ENCODE measurements at regions not wholly inside any gene's neighbourhood (a gene's known extent, or its start where the extent isn't known, plus 50 kb on each side); places are given as distances from the start of the nearest gene placed in this dataset.

GRCh38 chr14:55946231-55946630, 172.0 kb upstream of the PELI2 start:
- peaks cover 2% of the 10 kb centered on the region for H3K27me3 ChIP-seq (ENCODE audit: control insufficient read depth, insufficient read depth, low read length)
- no peak for DNase-seq (ENCODE audit: low read depth, low spot score)
- H3K27ac ChIP-seq (ENCODE audit: low read depth, low read length): no peak overlapping the region
- H3K4me3 ChIP-seq (ENCODE audit: low read depth, low read length): no peak overlapping the region
- TF ChIP-seq CTCF (IDR thresholded peaks at IDR 0.05; ENCODE audit: low read depth, low read length): no peak
- ChIA-PET CTCF (no interaction called here), POLR2A (no interaction called here)
- no peaks in the 10 kb centered on the region for H3K9me3 ChIP-seq (ENCODE audit: control insufficient read depth, insufficient read depth, low read length)

- POLR2A ChIA-PET: no interaction called here
- CTCF ChIA-PET: no interaction called here
- no peak for DNase-seq (ENCODE audit: low read depth, low spot score)
- Histone ChIP-seq H3K9me3 (ENCODE audit: control insufficient read depth, insufficient read depth, low read length) (no peaks in the 10 kb centered on the region), H3K4me3 (ENCODE audit: low read depth, low read length) (no peak overlapping the region), H3K27me3 (ENCODE audit: control insufficient read depth, insufficient read depth, low read length) (peaks cover under 1% of the 10 kb centered on the region), H3K27ac (ENCODE audit: low read depth, low read length) (no peak overlapping the region)
- TF ChIP-seq CTCF (IDR thresholded peaks at IDR 0.05; ENCODE audit: low read depth, low read length): no peak
Measured at GRCh38 chr14:55948399-55948798, 169.8 kb upstream of the PELI2 start.

- Histone ChIP-seq H3K27ac (ENCODE audit: low read depth, low read length) (no peak overlapping the region), H3K9me3 (ENCODE audit: control insufficient read depth, insufficient read depth, low read length) (no peaks in the 10 kb centered on the region), H3K27me3 (ENCODE audit: control insufficient read depth, insufficient read depth, low read length) (peaks cover 4% of the 10 kb centered on the region), H3K4me3 (ENCODE audit: low read depth, low read length) (no peak overlapping the region)
- no peak for TF ChIP-seq CTCF (IDR thresholded peaks at IDR 0.05; ENCODE audit: low read depth, low read length)
- POLR2A ChIA-PET: no interaction called here
- no peak for DNase-seq (ENCODE audit: low read depth, low spot score)
- CTCF ChIA-PET: no interaction called here
Measured at GRCh38 chr14:55949708-55950107, 168.5 kb upstream of the PELI2 start.

GRCh38 chr14:55950135-55950534, 168.1 kb upstream of the PELI2 start:
- Histone ChIP-seq H3K4me3 (ENCODE audit: low read depth, low read length) (no peak overlapping the region), H3K9me3 (ENCODE audit: control insufficient read depth, insufficient read depth, low read length) (no peaks in the 10 kb centered on the region), H3K27me3 (ENCODE audit: control insufficient read depth, insufficient read depth, low read length) (peaks cover 4% of the 10 kb centered on the region), H3K27ac (ENCODE audit: low read depth, low read length) (no peak overlapping the region)
- ChIA-PET CTCF (no interaction called here), POLR2A (no interaction called here)
- no peak for TF ChIP-seq CTCF (IDR thresholded peaks at IDR 0.05; ENCODE audit: low read depth, low read length)
- no peak for DNase-seq (ENCODE audit: low read depth, low spot score)

GRCh38 chr14:55951341-55952206, 166.6 kb upstream of the PELI2 start:
- POLR2A ChIA-PET: no interaction called here
- DNase-seq (ENCODE audit: low read depth, low spot score): no peak
- CTCF ChIA-PET: no interaction called here
- Histone ChIP-seq H3K9me3 (ENCODE audit: control insufficient read depth, insufficient read depth, low read length) (no peaks in the 10 kb centered on the region), H3K27me3 (ENCODE audit: control insufficient read depth, insufficient read depth, low read length) (peaks cover 10% of the 10 kb centered on the region), H3K27ac (ENCODE audit: low read depth, low read length) (no peak overlapping the region), H3K4me3 (ENCODE audit: low read depth, low read length) (no peak overlapping the region)
- no peak for TF ChIP-seq CTCF (IDR thresholded peaks at IDR 0.05; ENCODE audit: low read depth, low read length)

Data from AG04450 (cell line).